HEK293 (cell line): ENCODE measurements at regions not wholly inside any gene's neighbourhood (a gene's known extent, or its start where the extent isn't known, plus 50 kb on each side); places are given as distances from the start of the nearest gene placed in this dataset.
A peak's percentile ranks its signal among the peaks of the same experiment; 100 is the strongest.

ENCODE experiments used
- CTCF ChIA-PET: fragments of 350-600 bp; formaldehyde crosslinking; extraction: SDS; loops from one replicate; lab custom pipeline; 2021; ENCODE audit warnings: antibody characterized with exemption; lab: Yijun Ruan, JAX
- POLR2A ChIA-PET: fragments of 300-600 bp; formaldehyde crosslinking; extraction: SDS; loops from one replicate; lab custom pipeline; 2020; ENCODE audit warnings: antibody characterized with exemption, inconsistent platforms; lab: Yijun Ruan, JAX
- H3K27ac ChIP-seq: fragments of 200-500 bp; sonication (Bioruptor generic); 2 replicates; pipeline ENCODE4 v1.5.1; 2014; ENCODE audit warnings: low read depth, low read length, control low read depth, inconsistent platforms; ENCODE audit errors: extremely low read depth
- H3K36me3 ChIP-seq, 2 experiments: fragments of 200-500 bp in 1 of 2; sonication (Bioruptor generic) in 1 of 2; 1 replicate in 1 of 2; 2 replicates in 1 of 2; pipeline ENCODE4 v1.5.1; 2014 to 2017; ENCODE audit warnings: inconsistent platforms in 2 of 2, low read length in 2 of 2; ENCODE audit not compliant: control insufficient read depth in 2 of 2, insufficient read depth in 1 of 2
- H3K4me1 ChIP-seq: fragments of 200-500 bp; sonication (Bioruptor generic); 2 replicates; pipeline ENCODE4 v1.5.1; 2014; ENCODE audit warnings: mild to moderate bottlenecking, low read length, inconsistent platforms; ENCODE audit not compliant: control insufficient read depth, insufficient read depth
- H3K4me3 ChIP-seq: 2 replicates; pipeline ENCODE4 v1.5.1; 2011; ENCODE audit warnings: low read depth, mild to moderate bottlenecking, control low read depth, low read length, moderate library complexity
- H3K9me3 ChIP-seq: fragments of 200-500 bp; sonication (Bioruptor generic); 2 replicates; pipeline ENCODE4 v1.5.1; 2014; ENCODE audit warnings: low read depth, low read length, inconsistent platforms; ENCODE audit not compliant: control insufficient read depth, insufficient read depth
- KLF1 ChIP-seq: fragments of 450-650 bp; formaldehyde crosslinking; IDR thresholded peaks from 2 replicates; pipeline ENCODE4 v1.5.1; 2016; ENCODE audit warnings: missing biosample characterization, missing genetic modification characterization
- REPIN1 ChIP-seq: fragments of 450-650 bp; formaldehyde crosslinking; IDR thresholded peaks from 2 replicates; pipeline ENCODE4 v1.5.1; 2017; ENCODE audit warnings: missing biosample characterization, missing genetic modification characterization, low read depth
- REST ChIP-seq: fragments of 450-650 bp; formaldehyde crosslinking; IDR thresholded peaks from 2 replicates; pipeline ENCODE4 v1.5.1; 2016; ENCODE audit warnings: missing biosample characterization, missing genetic modification characterization
- SP3 ChIP-seq: fragments of 450-650 bp; formaldehyde crosslinking; IDR thresholded peaks from 2 replicates; pipeline ENCODE4 v1.5.1; 2016; ENCODE audit warnings: missing biosample characterization, missing genetic modification characterization
- TCF7L2 ChIP-seq: IDR thresholded peaks from 2 replicates; pipeline ENCODE4 v1.6.1; 2011; ENCODE audit warnings: low read depth, mild to moderate bottlenecking, inconsistent platforms, low read length, moderate library complexity, borderline replicate concordance
- TRIM28 ChIP-seq: IDR thresholded peaks from 2 replicates; pipeline ENCODE4 v1.6.1; 2011; ENCODE audit warnings: low read length, control low read depth, borderline replicate concordance
- ZEB2 ChIP-seq: fragments of 450-650 bp; formaldehyde crosslinking; IDR thresholded peaks from 2 replicates; pipeline ENCODE4 v1.5.1; 2016; ENCODE audit warnings: missing biosample characterization, missing genetic modification characterization
- ZFP69B ChIP-seq: fragments of 450-650 bp; formaldehyde crosslinking; IDR thresholded peaks from 2 replicates; pipeline ENCODE4 v1.5.1; 2016; ENCODE audit warnings: missing biosample characterization, missing genetic modification characterization
- ZNF132 ChIP-seq: fragments of 450-650 bp; formaldehyde crosslinking; IDR thresholded peaks from 2 replicates; pipeline ENCODE4 v1.5.1; 2017; ENCODE audit warnings: missing biosample characterization, missing genetic modification characterization, borderline replicate concordance
- ZNF2 ChIP-seq: fragments of 450-650 bp; formaldehyde crosslinking; IDR thresholded peaks from 2 replicates; pipeline ENCODE4 v1.5.1; 2016; ENCODE audit warnings: missing biosample characterization, missing genetic modification characterization
- ZNF211 ChIP-seq: fragments of 450-650 bp; formaldehyde crosslinking; IDR thresholded peaks from 2 replicates; pipeline ENCODE4 v1.5.1; 2016; ENCODE audit warnings: low read depth, missing biosample characterization, missing genetic modification characterization
- ZNF221 ChIP-seq: fragments of 450-650 bp; formaldehyde crosslinking; IDR thresholded peaks from 2 replicates; pipeline ENCODE4 v1.5.1; 2017; ENCODE audit warnings: missing biosample characterization, missing genetic modification characterization, borderline replicate concordance
- ZNF324 ChIP-seq: fragments of 450-650 bp; formaldehyde crosslinking; IDR thresholded peaks from 2 replicates; pipeline ENCODE4 v1.5.1; 2016; ENCODE audit warnings: missing biosample characterization, missing genetic modification characterization
- ZNF350 ChIP-seq: fragments of 450-650 bp; formaldehyde crosslinking; IDR thresholded peaks from 2 replicates; pipeline ENCODE4 v1.5.0; 2017; ENCODE audit warnings: missing biosample characterization, mild to moderate bottlenecking, missing genetic modification characterization
- ZNF404 ChIP-seq: fragments of 450-650 bp; formaldehyde crosslinking; IDR thresholded peaks from 2 replicates; pipeline ENCODE4 v1.5.1; 2017; ENCODE audit warnings: missing biosample characterization, missing genetic modification characterization
- ZNF510 ChIP-seq: fragments of 450-650 bp; formaldehyde crosslinking; IDR thresholded peaks from 2 replicates; pipeline ENCODE4 v1.5.1; 2018; ENCODE audit warnings: mild to moderate bottlenecking, missing genetic modification characterization, missing biosample characterization; ENCODE audit not compliant: insufficient replicate concordance
- ZNF514 ChIP-seq: fragments of 450-650 bp; formaldehyde crosslinking; IDR thresholded peaks from 2 replicates; pipeline ENCODE4 v1.5.1; 2016; ENCODE audit warnings: missing biosample characterization, missing genetic modification characterization
- ZNF521 ChIP-seq: fragments of 450-650 bp; formaldehyde crosslinking; IDR thresholded peaks from 2 replicates; pipeline ENCODE4 v1.5.1; 2017; ENCODE audit warnings: missing biosample characterization, mild to moderate bottlenecking, missing genetic modification characterization
- ZNF548 ChIP-seq: fragments of 450-650 bp; formaldehyde crosslinking; IDR thresholded peaks from 2 replicates; pipeline ENCODE4 v1.5.1; 2016; ENCODE audit warnings: missing biosample characterization, missing genetic modification characterization
- ZNF596 ChIP-seq: fragments of 450-650 bp; IDR thresholded peaks from 2 replicates; pipeline ENCODE4 v1.5.0; 2018; ENCODE audit warnings: missing biosample characterization, mild to moderate bottlenecking, missing genetic modification characterization, moderate library complexity
- ZNF621 ChIP-seq: fragments of 450-650 bp; formaldehyde crosslinking; IDR thresholded peaks from 2 replicates; pipeline ENCODE4 v1.5.1; 2017; ENCODE audit warnings: missing biosample characterization, missing genetic modification characterization
- ZNF623 ChIP-seq: fragments of 450-650 bp; formaldehyde crosslinking; IDR thresholded peaks from 2 replicates; pipeline ENCODE4 v1.5.1; 2016; ENCODE audit warnings: missing biosample characterization, missing genetic modification characterization
- ZNF654 ChIP-seq: fragments of 450-650 bp; formaldehyde crosslinking; IDR thresholded peaks from 2 replicates; pipeline ENCODE4 v1.5.1; 2016; ENCODE audit warnings: low read depth, missing biosample characterization, missing genetic modification characterization
- ZNF658 ChIP-seq: fragments of 450-650 bp; formaldehyde crosslinking; IDR thresholded peaks from 2 replicates; pipeline ENCODE4; 2016; ENCODE audit warnings: missing biosample characterization, missing genetic modification characterization
- ZNF660 ChIP-seq: fragments of 450-650 bp; IDR thresholded peaks from 2 replicates; pipeline ENCODE4 v1.5.1; 2018; ENCODE audit warnings: missing biosample characterization, mild to moderate bottlenecking, missing genetic modification characterization
- ZNF692 ChIP-seq: fragments of 450-650 bp; formaldehyde crosslinking; IDR thresholded peaks from 2 replicates; pipeline ENCODE4 v1.5.1; 2016; ENCODE audit warnings: missing biosample characterization, missing genetic modification characterization
- ZNF843 ChIP-seq: fragments of 450-650 bp; formaldehyde crosslinking; IDR thresholded peaks from 2 replicates; pipeline ENCODE4 v1.5.1; 2016; ENCODE audit warnings: missing biosample characterization, missing genetic modification characterization
- ZXDB ChIP-seq: fragments of 450-650 bp; formaldehyde crosslinking; IDR thresholded peaks from 2 replicates; pipeline ENCODE4 v1.5.1; 2016; ENCODE audit warnings: missing biosample characterization, missing genetic modification characterization
- TF ChIP-seq, protein P1 (sequence below): fragments of 450-650 bp; formaldehyde crosslinking; IDR thresholded peaks from 2 replicates; pipeline ENCODE4 v1.5.1; 2016; ENCODE audit warnings: missing biosample characterization, missing genetic modification characterization, low read depth

DNA sequence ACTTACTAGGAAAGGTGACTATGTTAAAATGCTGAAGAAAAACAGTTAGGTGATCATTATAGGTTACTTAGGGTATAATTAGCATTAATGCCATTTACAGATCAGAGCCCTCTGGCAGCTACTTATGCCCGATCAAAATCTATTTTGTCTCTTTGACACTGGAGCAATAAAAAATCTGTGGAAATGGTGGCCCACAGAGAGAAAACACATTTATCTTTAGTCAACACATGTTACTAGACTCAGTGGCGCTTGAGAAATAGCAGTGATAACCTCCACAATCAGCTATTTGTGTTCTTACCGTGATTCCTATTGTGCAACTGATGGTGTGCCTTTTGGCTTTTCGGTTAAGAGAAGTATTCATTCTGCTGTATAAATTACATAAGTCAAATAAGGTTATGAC lies 1519.6 kb downstream of the PCDH9 start:
- H3K4me3 ChIP-seq, result no peak overlapping the region
- H3K27ac ChIP-seq, result no peak overlapping the region
- POLR2A ChIA-PET, result no interaction called here
- no peaks in the 10 kb centered on the region for H3K9me3 ChIP-seq
- TF ChIP-seq ZNF843 (tag by site-specific recombination) (no peak), ZNF514 (tag by site-specific recombination) (no peak), TCF7L2 (peak; percentile 87), REPIN1 (tag by site-specific recombination) (no peak), ZNF2 (tag by site-specific recombination) (no peak), ZNF324 (tag by site-specific recombination) (no peak), ZNF404 (tag by site-specific recombination) (no peak), ZNF623 (tag by site-specific recombination) (no peak), ZXDB (tag by site-specific recombination) (no peak), ZNF654 (tag by site-specific recombination) (no peak), ZEB2 (tag by site-specific recombination) (no peak), TRIM28 (peak; percentile 96)
- TF ChIP-seq, protein P1, sequence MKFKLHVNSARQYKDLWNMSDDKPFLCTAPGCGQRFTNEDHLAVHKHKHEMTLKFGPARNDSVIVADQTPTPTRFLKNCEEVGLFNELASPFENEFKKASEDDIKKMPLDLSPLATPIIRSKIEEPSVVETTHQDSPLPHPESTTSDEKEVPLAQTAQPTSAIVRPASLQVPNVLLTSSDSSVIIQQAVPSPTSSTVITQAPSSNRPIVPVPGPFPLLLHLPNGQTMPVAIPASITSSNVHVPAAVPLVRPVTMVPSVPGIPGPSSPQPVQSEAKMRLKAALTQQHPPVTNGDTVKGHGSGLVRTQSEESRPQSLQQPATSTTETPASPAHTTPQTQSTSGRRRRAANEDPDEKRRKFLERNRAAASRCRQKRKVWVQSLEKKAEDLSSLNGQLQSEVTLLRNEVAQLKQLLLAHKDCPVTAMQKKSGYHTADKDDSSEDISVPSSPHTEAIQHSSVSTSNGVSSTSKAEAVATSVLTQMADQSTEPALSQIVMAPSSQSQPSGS (tag by site-specific recombination), result no peak
- H3K36me3 ChIP-seq, result no peaks in the 10 kb centered on the region
- no peaks in the 10 kb centered on the region for H3K4me1 ChIP-seq
- CTCF ChIA-PET, result no interaction called here

DNA sequence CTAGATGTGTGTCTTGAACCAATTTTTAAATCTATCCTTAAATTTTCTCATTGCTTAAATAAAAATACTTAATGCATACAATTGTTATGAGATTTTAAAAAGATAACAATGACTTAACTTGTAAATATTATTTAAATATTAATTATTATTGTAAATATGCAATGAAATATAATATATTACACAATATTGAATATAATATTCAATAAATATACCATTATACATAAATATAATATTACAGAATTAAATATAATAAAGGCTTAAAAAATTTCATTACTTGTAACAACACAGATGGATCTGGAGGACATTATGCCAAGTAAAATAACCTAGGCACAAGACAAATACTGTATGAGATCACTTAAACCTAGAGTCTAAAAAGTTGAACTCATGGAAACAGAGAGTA lies 1532.3 kb downstream of the PCDH9 start:
- no peaks in the 10 kb centered on the region for H3K4me1 ChIP-seq
- TF ChIP-seq ZNF660 (no peak), ZNF548 (tag by site-specific recombination) (no peak), ZNF521 (no peak), ZNF132 (tag by site-specific recombination) (no peak), ZNF211 (tag by site-specific recombination) (no peak), ZNF623 (tag by site-specific recombination) (no peak), ZNF658 (tag by site-specific recombination) (no peak), ZNF692 (tag by site-specific recombination) (no peak), ZNF621 (tag by site-specific recombination) (no peak), KLF1 (tag by site-specific recombination) (no peak), ZNF510 (no peak), ZNF221 (tag by site-specific recombination) (no peak), REST (no peak), ZNF596 (tag by site-specific recombination) (no peak), ZNF350 (no peak), ZFP69B (no peak), SP3 (tag by site-specific recombination) (no peak)
- ChIA-PET CTCF (no interaction called here), POLR2A (no interaction called here)
- H3K4me3 ChIP-seq, result no peak overlapping the region
- H3K9me3 ChIP-seq, result no peaks in the 10 kb centered on the region
- H3K36me3 ChIP-seq, result no peaks in the 10 kb centered on the region
- H3K27ac ChIP-seq, result no peak overlapping the region
